Colonic mucosa (tissue), 4 donors: ENCODE measurements at regions not wholly inside any gene's neighbourhood (a gene's known extent, or its start where the extent isn't known, plus 50 kb on each side); places are given as distances from the start of the nearest gene placed in this dataset.

Source experiments
- DNase-seq: peaks from one replicate; pipeline ENCODE4 v3.0.0-alpha.2; 2020
- H3K27ac ChIP-seq: fragments of 200-600 bp; one replicate; pipeline ENCODE4 v1.8.0; 2021
- H3K27me3 ChIP-seq: fragments of 200-600 bp; one replicate; pipeline ENCODE4 v1.8.0; 2021
- H3K36me3 ChIP-seq: fragments of 200-600 bp; one replicate; pipeline ENCODE4 v1.8.0; 2021
- H3K4me1 ChIP-seq: fragments of 200-600 bp; one replicate; pipeline ENCODE4 v1.8.0; 2021; ENCODE audit warnings: mild to moderate bottlenecking
- H3K4me3 ChIP-seq: fragments of 200-600 bp; one replicate; pipeline ENCODE4 v1.8.0; 2021
- H3K9ac ChIP-seq, 2 donors: one replicate each; pipeline ENCODE4 v1.7.0; 2013; ENCODE audit warnings: control low read depth in 2 of 2, low read depth in 2 of 2, low read length in 2 of 2
- H3K9me3 ChIP-seq: fragments of 200-600 bp; one replicate; pipeline ENCODE4 v1.8.0; 2021
- intact Hi-C: fragments of 100-400 bp; cut with DNase I; formaldehyde crosslinking; loops from one replicate; pipeline ENCODE4 v1.14.1; 2022
- TF ChIP-seq, protein P1 (sequence below): fragments of 200-600 bp; IDR thresholded peaks from one replicate; pipeline ENCODE4 v1.8.0; 2022; ENCODE audit warnings: antibody characterized with exemption, mild to moderate bottlenecking
- donor health status: healthy.
- donor health status: DM: no; HTN: no; CAD: no.
- donor health status: DM: no; HTN: no; CAD: no.

DNA sequence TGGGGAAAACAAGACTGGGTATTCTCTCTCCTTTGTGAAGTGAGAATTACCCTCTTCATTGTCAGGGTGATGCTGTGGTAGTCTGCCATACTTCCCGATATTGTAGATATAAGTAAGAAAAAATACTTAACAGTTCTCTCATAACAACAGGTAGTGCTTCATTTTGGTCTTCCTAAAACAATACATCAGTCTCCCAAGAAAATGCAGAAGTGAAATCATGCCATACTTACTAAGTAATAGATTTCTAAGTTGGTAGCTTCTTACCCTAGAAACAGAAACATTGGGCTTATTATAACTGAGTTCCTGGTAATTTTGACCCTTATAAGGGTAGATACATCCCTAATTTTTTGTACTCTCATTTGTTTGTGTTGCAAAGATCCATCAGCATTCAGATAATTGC is 460.7 kb upstream of the DCC start:
- no peak overlapping the region for H3K4me3 ChIP-seq
- H3K4me1 ChIP-seq, result no peaks in the 10 kb centered on the region
- no peak overlapping the region for H3K9ac ChIP-seq
- no peaks in the 10 kb centered on the region for H3K27me3 ChIP-seq
- no peaks in the 10 kb centered on the region for H3K36me3 ChIP-seq
- no peak overlapping the region for H3K27ac ChIP-seq
- TF ChIP-seq, protein P1, sequence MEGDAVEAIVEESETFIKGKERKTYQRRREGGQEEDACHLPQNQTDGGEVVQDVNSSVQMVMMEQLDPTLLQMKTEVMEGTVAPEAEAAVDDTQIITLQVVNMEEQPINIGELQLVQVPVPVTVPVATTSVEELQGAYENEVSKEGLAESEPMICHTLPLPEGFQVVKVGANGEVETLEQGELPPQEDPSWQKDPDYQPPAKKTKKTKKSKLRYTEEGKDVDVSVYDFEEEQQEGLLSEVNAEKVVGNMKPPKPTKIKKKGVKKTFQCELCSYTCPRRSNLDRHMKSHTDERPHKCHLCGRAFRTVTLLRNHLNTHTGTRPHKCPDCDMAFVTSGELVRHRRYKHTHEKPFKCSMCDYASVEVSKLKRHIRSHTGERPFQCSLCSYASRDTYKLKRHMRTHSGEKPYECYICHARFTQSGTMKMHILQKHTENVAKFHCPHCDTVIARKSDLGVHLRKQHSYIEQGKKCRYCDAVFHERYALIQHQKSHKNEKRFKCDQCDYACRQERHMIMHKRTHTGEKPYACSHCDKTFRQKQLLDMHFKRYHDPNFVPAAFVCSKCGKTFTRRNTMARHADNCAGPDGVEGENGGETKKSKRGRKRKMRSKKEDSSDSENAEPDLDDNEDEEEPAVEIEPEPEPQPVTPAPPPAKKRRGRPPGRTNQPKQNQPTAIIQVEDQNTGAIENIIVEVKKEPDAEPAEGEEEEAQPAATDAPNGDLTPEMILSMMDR, result no peak
- no peaks in the 10 kb centered on the region for H3K9me3 ChIP-seq
- DNase-seq, result no peak
- intact Hi-C loops, result no loop called here

DNA sequence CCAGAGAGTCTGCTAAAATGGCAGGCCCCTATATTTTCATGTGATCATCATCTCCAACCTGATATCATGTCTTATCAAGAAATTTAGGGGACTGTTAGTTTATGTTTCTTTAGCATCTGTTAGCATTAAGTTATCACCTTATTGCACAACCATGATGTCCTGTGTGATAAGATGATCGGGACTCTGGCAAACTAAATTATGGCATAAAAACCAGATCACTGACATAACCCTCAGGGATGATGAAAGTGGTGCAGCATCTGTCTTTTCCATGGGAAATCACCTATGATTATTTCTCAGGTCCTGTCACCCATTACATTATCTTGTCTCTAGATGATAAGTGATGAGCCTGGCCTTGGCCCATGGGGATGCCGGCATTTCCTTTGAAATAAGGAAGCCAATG is 458.6 kb upstream of the DCC start:
- TF ChIP-seq, protein P1, result no peak
- no peak overlapping the region for H3K27ac ChIP-seq
- no peaks in the 10 kb centered on the region for H3K9me3 ChIP-seq
- H3K4me1 ChIP-seq, result no peaks in the 10 kb centered on the region
- DNase-seq, result no peak
- no peak overlapping the region for H3K4me3 ChIP-seq
- H3K27me3 ChIP-seq, result no peaks in the 10 kb centered on the region
- H3K36me3 ChIP-seq, result no peaks in the 10 kb centered on the region
- no peak overlapping the region for H3K9ac ChIP-seq
- intact Hi-C loops, result no loop called here

DNA sequence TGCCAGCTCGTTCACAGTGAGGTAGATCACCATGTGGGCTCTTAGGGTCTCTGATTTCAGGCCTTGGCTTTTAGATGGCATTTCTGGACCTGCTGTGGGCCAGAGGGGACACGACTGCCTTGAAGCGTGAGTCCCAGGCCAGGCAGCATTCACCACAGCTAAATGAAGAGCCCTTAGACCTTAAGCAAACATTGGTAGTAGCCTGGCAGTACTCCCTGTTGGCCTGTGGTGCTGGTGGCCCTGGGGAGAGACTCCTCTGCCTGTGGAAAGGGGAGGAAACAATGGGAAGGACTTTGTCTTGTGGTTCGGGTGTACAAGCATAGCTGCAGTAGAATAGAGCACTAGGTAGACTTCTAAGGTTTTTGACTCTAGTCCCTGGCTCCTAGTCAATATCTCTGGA is 456.0 kb upstream of the DCC start:
- TF ChIP-seq, protein P1, result no peak
- no peaks in the 10 kb centered on the region for H3K36me3 ChIP-seq
- H3K27ac ChIP-seq, result no peak overlapping the region
- no peaks in the 10 kb centered on the region for H3K9me3 ChIP-seq
- no peak overlapping the region for H3K9ac ChIP-seq
- intact Hi-C loops, result no loop called here
- no peak overlapping the region for H3K4me3 ChIP-seq
- no peak for DNase-seq
- H3K4me1 ChIP-seq, result no peaks in the 10 kb centered on the region
- H3K27me3 ChIP-seq, result no peaks in the 10 kb centered on the region

DNA sequence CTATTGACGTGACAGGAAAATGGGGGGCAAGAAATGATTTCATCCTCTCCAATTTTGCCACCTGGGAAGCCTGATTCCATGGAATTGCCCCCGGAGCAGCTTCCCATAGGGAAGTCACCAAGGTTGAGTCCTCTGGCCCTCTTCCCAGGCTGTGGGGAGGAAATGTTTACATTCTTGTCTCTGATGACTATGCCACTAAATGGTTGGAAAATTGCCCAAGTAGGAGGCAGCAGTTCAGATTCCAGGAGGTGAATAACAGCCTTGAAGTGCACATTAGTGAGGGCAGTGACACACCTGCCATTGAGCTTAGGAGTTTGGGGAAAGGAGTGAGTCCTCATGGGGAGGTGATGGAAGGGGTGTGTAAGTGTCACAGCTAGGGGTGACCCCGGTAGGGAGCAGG is 449.2 kb upstream of the DCC start:
- intact Hi-C loops, result no loop called here
- Histone ChIP-seq H3K9ac (no peak overlapping the region), H3K4me3 (no peak overlapping the region), H3K9me3 (no peaks in the 10 kb centered on the region), H3K27me3 (no peaks in the 10 kb centered on the region), H3K27ac (no peak overlapping the region), H3K36me3 (no peaks in the 10 kb centered on the region), H3K4me1 (no peaks in the 10 kb centered on the region)
- TF ChIP-seq, protein P1, result no peak
- DNase-seq, result peak; percentile 58

DNA sequence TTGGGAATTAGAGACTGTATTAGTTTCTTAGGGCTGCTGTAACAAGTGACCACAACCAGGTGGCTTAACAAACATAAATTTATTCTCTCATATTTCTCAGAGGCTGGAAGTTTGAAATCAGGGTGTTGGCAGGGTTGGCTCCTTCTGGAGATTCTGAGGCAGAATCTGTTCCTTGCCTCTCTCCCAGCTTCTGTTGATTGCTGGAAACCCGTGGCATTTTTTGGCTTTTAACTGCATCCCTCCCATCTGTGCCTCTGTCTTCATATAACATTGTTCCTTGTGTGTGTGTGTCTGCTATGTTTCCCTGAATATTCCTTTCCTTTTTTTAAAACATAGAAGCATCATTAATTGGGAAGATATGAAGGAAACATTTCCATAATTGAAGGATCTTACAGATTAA is 448.1 kb upstream of the DCC start:
- no peaks in the 10 kb centered on the region for H3K36me3 ChIP-seq
- H3K9ac ChIP-seq, result no peak overlapping the region
- H3K27ac ChIP-seq, result no peak overlapping the region
- H3K9me3 ChIP-seq, result no peaks in the 10 kb centered on the region
- H3K4me1 ChIP-seq, result no peaks in the 10 kb centered on the region
- no peaks in the 10 kb centered on the region for H3K27me3 ChIP-seq
- intact Hi-C loops, result no loop called here
- no peak for DNase-seq
- no peak overlapping the region for H3K4me3 ChIP-seq
- TF ChIP-seq, protein P1, result no peak

DNA sequence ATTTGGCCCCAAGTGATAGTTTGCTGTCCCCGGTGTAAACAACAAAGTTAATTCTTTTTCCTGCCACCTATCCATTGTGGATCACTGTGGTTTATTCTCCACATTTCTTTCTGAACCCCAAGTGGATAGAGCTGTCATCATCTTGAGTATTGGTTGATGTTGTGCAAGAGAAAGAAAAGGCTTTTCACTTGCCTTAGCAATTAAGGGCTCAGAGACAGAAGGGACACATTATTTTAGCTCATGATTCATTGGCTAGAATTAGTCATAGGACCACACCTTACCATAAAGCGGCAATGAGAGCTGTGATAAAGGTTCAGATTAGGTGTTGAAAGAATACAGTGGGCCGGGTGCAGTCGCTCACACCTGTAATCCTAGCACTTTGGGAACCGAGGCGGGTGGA is 442.1 kb upstream of the DCC start:
- no peaks in the 10 kb centered on the region for H3K27me3 ChIP-seq
- intact Hi-C loops, result no loop called here
- no peaks in the 10 kb centered on the region for H3K4me1 ChIP-seq
- peak; percentile 41 for DNase-seq
- no peak overlapping the region for H3K27ac ChIP-seq
- H3K9me3 ChIP-seq, result no peaks in the 10 kb centered on the region
- no peak overlapping the region for H3K9ac ChIP-seq
- no peaks in the 10 kb centered on the region for H3K36me3 ChIP-seq
- H3K4me3 ChIP-seq, result no peak overlapping the region
- TF ChIP-seq, protein P1, result no peak
